H1 (cell line): ENCODE measurements at regions not wholly inside any gene's neighbourhood (a gene's known extent, or its start where the extent isn't known, plus 50 kb on each side); places are given as distances from the start of the nearest gene placed in this dataset.
"Not testable (repeated sequence)": the region's sequence is repeated elsewhere in the genome, so short reads cannot be mapped to it uniquely, and the experiment has no call there.

Experiments
- CTCF ChIA-PET: fragments of 300-600 bp; sonication (Branson Sonifier 250); formaldehyde crosslinking; loops from one replicate; lab custom pipeline; 2021; ENCODE audit not compliant: partially characterized antibody; lab: Charles Lee
- POLR2A ChIA-PET: fragments of 300-600 bp; sonication (Branson Sonifier 250); formaldehyde crosslinking; loops from one replicate; lab custom pipeline; 2021; ENCODE audit warnings: inconsistent platforms; ENCODE audit not compliant: partially characterized antibody; lab: Charles Lee
- DNase-seq, 2 experiments: peaks; one replicate each; pipeline versions ENCODE4 v3.0.0 to v3.0.0-alpha.2; 2010 to 2022; ENCODE audit warnings: low spot score in 2 of 2, low read depth in 1 of 2, mixed read lengths in 1 of 2
- FAIRE-seq: peaks from 2 replicates; lab custom pipeline; 2011; peaks lifted over from hg19 to GRCh38; lab: Jason Lieb, UNC
- H2AFZ ChIP-seq: 2 replicates; pipeline ENCODE4 v1.8.1; 2012; ENCODE audit warnings: low read length, inconsistent platforms
- H2AK5ac ChIP-seq: 2 replicates; pipeline ENCODE4 v1.6.1; 2013; ENCODE audit warnings: low read depth, low read length
- H2BK120ac ChIP-seq: replicated peaks from 2 replicates; pipeline ENCODE3; 2013; ENCODE audit warnings: low read depth, low read length, inconsistent platforms
- H2BK12ac ChIP-seq: 2 replicates; pipeline ENCODE4 v1.6.1; 2013; ENCODE audit warnings: low read depth, low read length
- H2BK15ac ChIP-seq: 2 replicates; pipeline ENCODE4 v1.6.1; 2013; ENCODE audit warnings: low read length
- H2BK20ac ChIP-seq: 2 replicates; pipeline ENCODE4 v1.6.1; 2013; ENCODE audit warnings: low read length
- H2BK5ac ChIP-seq: 2 replicates; pipeline ENCODE4 v1.6.1; 2013; ENCODE audit warnings: low read depth, low read length
- H3K14ac ChIP-seq: 2 replicates; pipeline ENCODE4 v1.6.1; 2013; ENCODE audit warnings: inconsistent platforms; ENCODE audit not compliant: insufficient read length
- H3K18ac ChIP-seq: 2 replicates; pipeline ENCODE4 v1.6.1; 2013; ENCODE audit warnings: low read length; ENCODE audit errors: extremely low read depth
- H3K23ac ChIP-seq: 2 replicates; pipeline ENCODE4 v1.6.1; 2013; ENCODE audit warnings: inconsistent platforms; ENCODE audit not compliant: insufficient read length
- H3K23me2 ChIP-seq: 2 replicates; pipeline ENCODE4 v1.6.1; 2013; ENCODE audit warnings: low read depth, low read length
- H3K27ac ChIP-seq: 2 replicates; pipeline ENCODE4 v1.6.1; 2011; ENCODE audit warnings: low read depth, low read length, inconsistent platforms
- H3K27me3 ChIP-seq, 4 experiments: replicated peaks in 1 of 4; 1 replicate in 1 of 4; 2 replicates in 3 of 4; pipeline versions ENCODE4 v1.6.1 to v1.8.1; 2011 to 2013; ENCODE audit warnings: low read length in 3 of 4, mild to moderate bottlenecking in 3 of 4, inconsistent platforms in 2 of 4, mixed read lengths in 2 of 4, moderate library complexity in 1 of 4; ENCODE audit not compliant: control insufficient read depth in 3 of 4, insufficient read depth in 3 of 4; ENCODE audit errors: extremely low read depth in 1 of 4
- H3K36me3 ChIP-seq, 4 experiments: 2 replicates each; pipeline versions ENCODE4 v1.6.1 to v1.8.1; 2011 to 2013; ENCODE audit warnings: mild to moderate bottlenecking in 4 of 4, low read length in 3 of 4, moderate library complexity in 2 of 4, control low read depth in 1 of 4, inconsistent platforms in 1 of 4; ENCODE audit not compliant: insufficient read depth in 4 of 4, control insufficient read depth in 2 of 4
- H3K4ac ChIP-seq: replicated peaks from 2 replicates; pipeline ENCODE3; 2013; ENCODE audit warnings: low read length, low read depth, mixed read lengths, inconsistent platforms; ENCODE audit not compliant: insufficient read length
- H3K4me1 ChIP-seq, 4 experiments: replicated peaks in 1 of 4; 1 replicate in 1 of 4; 2 replicates in 3 of 4; pipeline versions ENCODE4 v1.6.1 to v1.8.1; 2011 to 2013; ENCODE audit warnings: low read length in 3 of 4, inconsistent platforms in 2 of 4, mixed read lengths in 1 of 4; ENCODE audit not compliant: insufficient read depth in 4 of 4, control insufficient read depth in 3 of 4
- H3K4me2 ChIP-seq, 2 experiments: 2 replicates each; pipeline versions ENCODE4 v1.6.1 to v1.8.1; 2011 to 2013; ENCODE audit warnings: low read depth in 2 of 2, low read length in 2 of 2, control low read depth in 1 of 2, inconsistent platforms in 1 of 2, mild to moderate bottlenecking in 1 of 2; ENCODE audit not compliant: insufficient read depth in 1 of 2
- H3K4me3 ChIP-seq, 4 experiments: fragments of 200-600, 300-600 bp in 1 of 4; sonication (generic), shearing (Covaris generic), sonication (Bioruptor Twin) in 1 of 4; 2 replicates each; pipeline versions ENCODE4 v1.5.1 to v1.8.1; 2011 to 2016; ENCODE audit warnings: low read length in 4 of 4, low read depth in 3 of 4, control low read depth in 2 of 4, inconsistent platforms in 2 of 4, mild to moderate bottlenecking in 2 of 4, mixed read lengths in 1 of 4, moderate library complexity in 1 of 4; ENCODE audit not compliant: insufficient read depth in 2 of 4; ENCODE audit errors: extremely low read depth in 1 of 4
- H3K56ac ChIP-seq: replicated peaks from 2 replicates; pipeline ENCODE3; 2013; ENCODE audit warnings: low read depth, mild to moderate bottlenecking, mixed read lengths, low read length, inconsistent platforms; ENCODE audit not compliant: insufficient read length
- H3K79me1 ChIP-seq: 2 replicates; pipeline ENCODE4 v1.6.1; 2013; ENCODE audit warnings: low read depth, low read length, control low read depth
- H3K79me2 ChIP-seq, 2 experiments: 2 replicates each; pipeline versions ENCODE4 v1.6.1 to v1.8.1; 2012 to 2013; ENCODE audit warnings: low read length in 2 of 2, mild to moderate bottlenecking in 2 of 2, inconsistent platforms in 1 of 2; ENCODE audit not compliant: insufficient read depth in 2 of 2, control insufficient read depth in 1 of 2
- H3K9ac ChIP-seq, 4 experiments: replicated peaks in 1 of 4; 1 replicate in 1 of 4; 2 replicates in 3 of 4; pipeline versions ENCODE4 v1.6.1 to v1.8.1; 2011 to 2013; ENCODE audit warnings: low read depth in 3 of 4, low read length in 3 of 4, control low read depth in 2 of 4, mild to moderate bottlenecking in 2 of 4, moderate library complexity in 2 of 4, inconsistent platforms in 1 of 4; ENCODE audit errors: extremely low read depth in 1 of 4
- H3K9me3 ChIP-seq, 2 experiments: 2 replicates each; pipeline versions ENCODE4 v1.6.1 to v1.8.1; 2012 to 2013; ENCODE audit warnings: mild to moderate bottlenecking in 2 of 2, moderate library complexity in 2 of 2, control low read depth in 1 of 2, inconsistent platforms in 1 of 2, low read depth in 1 of 2, low read length in 1 of 2, mixed read lengths in 1 of 2; ENCODE audit not compliant: insufficient read depth in 2 of 2
- H4K20me1 ChIP-seq, 2 experiments: replicated peaks in 1 of 2; 2 replicates each; pipeline versions ENCODE3 to v1.8.1; 2011 to 2013; ENCODE audit warnings: inconsistent platforms in 2 of 2, low read length in 2 of 2, mild to moderate bottlenecking in 1 of 2; ENCODE audit not compliant: insufficient read depth in 2 of 2, control insufficient read depth in 1 of 2
- H4K5ac ChIP-seq: 2 replicates; pipeline ENCODE4 v1.6.1; 2013; ENCODE audit warnings: low read length, low read depth, mixed read lengths, inconsistent platforms; ENCODE audit not compliant: insufficient read length
- H4K8ac ChIP-seq: 2 replicates; pipeline ENCODE4 v1.8.0; 2013; ENCODE audit warnings: mild to moderate bottlenecking, moderate library complexity, low read length, inconsistent platforms; ENCODE audit not compliant: insufficient read depth; ENCODE audit errors: extremely low read depth
- H4K91ac ChIP-seq: replicated peaks from 2 replicates; pipeline ENCODE3; 2013; ENCODE audit warnings: low read length, mixed read lengths, inconsistent platforms; ENCODE audit not compliant: insufficient read length
- WGBS, 2 experiments: shearing (Covaris generic) in 1 of 2; methylation state at CpG; one replicate each; pipeline versions ENCODE4 v1.1.6 to v1.1.7; 2013 to 2015; ENCODE audit warnings: low lambda C conversion rate in 2 of 2, mixed read lengths in 2 of 2, inconsistent platforms in 1 of 2, low coverage in 1 of 2, missing lambda C conversion rate in 1 of 2; ENCODE audit not compliant: insufficient replicate concordance in 2 of 2, insufficient coverage in 1 of 2, insufficient read length in 1 of 2; ENCODE audit errors: extremely low coverage in 1 of 2, missing lambda C conversion rate in 1 of 2; 5-methylcytosine and 5-hydroxymethylcytosine counted together

DNA sequence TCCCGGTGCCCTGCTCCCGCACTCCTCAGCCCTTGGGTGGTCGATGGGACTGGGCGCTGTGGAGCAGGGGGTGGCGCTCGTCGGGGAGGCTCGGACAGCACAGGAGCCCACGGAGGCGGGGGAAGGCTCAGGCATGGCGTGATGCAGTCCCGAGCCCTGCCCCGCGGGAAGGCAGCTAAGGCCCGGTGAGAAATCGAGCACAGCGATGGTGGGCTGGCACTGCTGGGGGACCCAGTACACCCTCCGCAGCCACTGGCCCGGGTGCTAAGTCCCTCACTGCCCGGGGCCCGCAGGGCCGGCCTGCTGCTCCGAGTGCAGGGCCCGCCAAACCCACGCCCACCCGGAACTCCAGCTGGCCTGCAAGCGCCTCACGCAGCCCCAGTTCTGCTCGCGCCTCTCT, 185.2 kb upstream of the FOXK1 start:
- H2AK5ac ChIP-seq, H2BK12ac ChIP-seq, H3K4me3 ChIP-seq, H3K23me2 ChIP-seq, H3K14ac ChIP-seq, H2BK5ac ChIP-seq, H3K79me1 ChIP-seq, DNase-seq, H2BK15ac ChIP-seq, H3K4me2 ChIP-seq, H3K27ac ChIP-seq, H3K79me2 ChIP-seq, H3K36me3 ChIP-seq, H2BK20ac ChIP-seq, H2BK120ac ChIP-seq, FAIRE-seq, H2AFZ ChIP-seq, H4K91ac ChIP-seq, H4K20me1 ChIP-seq, H4K5ac ChIP-seq, H3K18ac ChIP-seq, H3K4me1 ChIP-seq, H4K8ac ChIP-seq, H3K4ac ChIP-seq, H3K27me3 ChIP-seq, H3K56ac ChIP-seq, H3K23ac ChIP-seq, POLR2A ChIA-PET, H3K9ac ChIP-seq: not testable (repeated sequence)
- whole genome bisulfite sequencing, 2 experiments, result 90% methylated on average over 22 of the region's 30 CpGs; no CpG with 5 or more reads in 1 of the 2 experiments
- H3K9me3 ChIP-seq, result peaks cover 11 to 31% of the 10 kb centered on the region in 2 experiments; a peak in 2 of 4 replicates
- CTCF ChIA-PET, result interaction anchor here (0.8 kb wide), 1 partner anchor 17 kb away, joined by 3 read pairs; no protein-coding TSS in a partner anchor
